NB4 (cell line): ENCODE measurements at regions not wholly inside any gene's neighbourhood (a gene's known extent, or its start where the extent isn't known, plus 50 kb on each side); places are given as distances from the start of the nearest gene placed in this dataset.

Experiments
- DNase-seq: peaks from one replicate; pipeline ENCODE4 v3.0.0; 2010; ENCODE audit warnings: low read depth
- H3K4me3 ChIP-seq: one replicate; pipeline ENCODE4 v1.5.1; 2011; ENCODE audit warnings: mild to moderate bottlenecking, low read depth, low read length, moderate library complexity
- MYC ChIP-seq: IDR thresholded peaks from 2 replicates; pipeline ENCODE4 v1.6.1; 2011; ENCODE audit warnings: low read depth, low read length
- POLR2A ChIP-seq: IDR thresholded peaks from 2 replicates; pipeline ENCODE4 v1.6.1; 2011; ENCODE audit warnings: mild to moderate bottlenecking; ENCODE audit not compliant: insufficient read length; ENCODE audit errors: extremely low read depth
- TF ChIP-seq, protein P1 (sequence below): IDR thresholded peaks from 2 replicates; pipeline ENCODE4 v1.6.1; 2011; ENCODE audit warnings: low read depth, low read length
- TF ChIP-seq, protein P2 (sequence below): IDR thresholded peaks from one replicate; pipeline ENCODE4 v1.5.1; 2012; ENCODE audit warnings: low read depth, low read length

DNA sequence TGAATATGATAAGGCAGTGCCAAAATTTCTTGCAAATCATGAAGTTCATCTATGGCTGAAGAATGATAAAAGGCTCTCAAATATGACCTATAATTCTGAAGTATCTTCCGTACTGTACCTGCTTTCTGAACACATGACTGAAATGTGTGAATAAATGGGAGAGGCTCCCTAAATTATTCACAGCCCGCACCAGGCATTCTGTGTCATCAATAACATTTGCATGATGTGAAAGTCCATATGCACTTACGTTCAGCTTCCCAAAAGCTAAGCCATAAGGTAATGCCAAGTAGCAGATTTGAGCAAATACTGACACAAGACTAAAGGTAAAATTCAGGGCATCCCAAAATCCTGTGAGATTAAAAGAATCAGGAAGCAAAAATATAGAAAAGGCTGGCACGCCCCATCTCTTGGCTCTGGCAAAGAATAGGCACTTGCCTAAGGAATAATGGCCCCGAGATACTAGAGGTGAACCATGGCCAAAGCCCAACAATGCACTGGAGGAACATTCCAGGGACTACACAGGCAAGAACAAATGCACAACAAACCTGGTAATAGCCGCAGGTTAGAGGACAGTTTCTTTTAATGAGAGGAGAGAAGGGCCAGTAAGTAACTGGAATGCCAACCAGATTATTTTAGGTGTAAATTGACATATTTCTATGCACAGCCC lies 280.5 kb downstream of the IPMK start:
- no peak overlapping the region for H3K4me3 ChIP-seq
- TF ChIP-seq MYC (no peak), POLR2A (no peak)
- TF ChIP-seq, protein P1, sequence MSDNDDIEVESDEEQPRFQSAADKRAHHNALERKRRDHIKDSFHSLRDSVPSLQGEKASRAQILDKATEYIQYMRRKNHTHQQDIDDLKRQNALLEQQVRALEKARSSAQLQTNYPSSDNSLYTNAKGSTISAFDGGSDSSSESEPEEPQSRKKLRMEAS = no peak
- TF ChIP-seq, protein P2, sequence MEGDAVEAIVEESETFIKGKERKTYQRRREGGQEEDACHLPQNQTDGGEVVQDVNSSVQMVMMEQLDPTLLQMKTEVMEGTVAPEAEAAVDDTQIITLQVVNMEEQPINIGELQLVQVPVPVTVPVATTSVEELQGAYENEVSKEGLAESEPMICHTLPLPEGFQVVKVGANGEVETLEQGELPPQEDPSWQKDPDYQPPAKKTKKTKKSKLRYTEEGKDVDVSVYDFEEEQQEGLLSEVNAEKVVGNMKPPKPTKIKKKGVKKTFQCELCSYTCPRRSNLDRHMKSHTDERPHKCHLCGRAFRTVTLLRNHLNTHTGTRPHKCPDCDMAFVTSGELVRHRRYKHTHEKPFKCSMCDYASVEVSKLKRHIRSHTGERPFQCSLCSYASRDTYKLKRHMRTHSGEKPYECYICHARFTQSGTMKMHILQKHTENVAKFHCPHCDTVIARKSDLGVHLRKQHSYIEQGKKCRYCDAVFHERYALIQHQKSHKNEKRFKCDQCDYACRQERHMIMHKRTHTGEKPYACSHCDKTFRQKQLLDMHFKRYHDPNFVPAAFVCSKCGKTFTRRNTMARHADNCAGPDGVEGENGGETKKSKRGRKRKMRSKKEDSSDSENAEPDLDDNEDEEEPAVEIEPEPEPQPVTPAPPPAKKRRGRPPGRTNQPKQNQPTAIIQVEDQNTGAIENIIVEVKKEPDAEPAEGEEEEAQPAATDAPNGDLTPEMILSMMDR = no peak
- no peak for DNase-seq

DNA sequence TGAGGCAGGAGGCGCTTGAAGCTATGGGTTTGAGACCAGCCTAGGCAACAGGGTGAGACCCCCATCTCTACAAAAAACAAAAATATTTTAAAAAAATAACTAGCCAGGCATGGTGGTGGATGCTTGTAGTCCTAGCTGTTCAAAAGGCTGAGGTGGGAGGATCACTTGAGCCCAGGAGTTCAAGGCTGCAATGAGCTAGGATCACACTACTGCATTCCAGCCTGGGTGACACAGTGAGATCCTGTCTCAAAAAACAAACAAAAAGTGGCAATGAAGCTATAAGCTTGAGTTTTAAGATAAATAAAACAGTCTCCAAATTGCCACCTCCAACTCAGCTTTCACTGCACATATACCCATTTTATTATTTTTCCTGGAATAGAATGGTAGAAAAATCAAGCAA lies 281.3 kb downstream of the IPMK start:
- DNase-seq = no peak
- no peak overlapping the region for H3K4me3 ChIP-seq
- no peak for TF ChIP-seq POLR2A

DNA sequence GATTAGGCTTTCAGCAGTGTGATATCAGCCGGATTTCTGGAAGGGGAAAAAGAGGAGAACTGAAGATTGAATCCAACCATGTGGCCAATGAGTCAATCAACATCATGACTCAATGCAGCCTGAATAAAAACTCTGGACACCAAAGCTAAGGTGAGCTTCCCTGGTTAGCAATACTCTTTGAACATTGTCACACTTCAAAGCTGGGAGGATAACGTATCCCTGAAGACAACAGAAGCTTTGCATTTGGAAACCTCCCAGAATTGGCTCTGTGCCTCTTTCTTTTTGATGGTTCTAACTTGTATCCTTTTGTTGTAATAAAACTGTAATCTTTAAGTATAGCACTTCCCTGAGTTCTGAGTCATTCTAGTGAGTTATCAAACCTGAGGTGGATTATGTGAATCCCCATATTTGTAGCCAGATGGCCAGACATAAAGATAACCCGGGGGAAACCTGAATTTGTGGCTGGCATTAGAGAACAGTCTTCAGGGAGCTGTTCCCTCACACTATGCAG lies 284.4 kb downstream of the IPMK start:
- no peak for DNase-seq
- TF ChIP-seq POLR2A (no peak), MYC (no peak)
- TF ChIP-seq, protein P2 = no peak
- TF ChIP-seq, protein P1 = no peak
- H3K4me3 ChIP-seq = no peak overlapping the region

DNA sequence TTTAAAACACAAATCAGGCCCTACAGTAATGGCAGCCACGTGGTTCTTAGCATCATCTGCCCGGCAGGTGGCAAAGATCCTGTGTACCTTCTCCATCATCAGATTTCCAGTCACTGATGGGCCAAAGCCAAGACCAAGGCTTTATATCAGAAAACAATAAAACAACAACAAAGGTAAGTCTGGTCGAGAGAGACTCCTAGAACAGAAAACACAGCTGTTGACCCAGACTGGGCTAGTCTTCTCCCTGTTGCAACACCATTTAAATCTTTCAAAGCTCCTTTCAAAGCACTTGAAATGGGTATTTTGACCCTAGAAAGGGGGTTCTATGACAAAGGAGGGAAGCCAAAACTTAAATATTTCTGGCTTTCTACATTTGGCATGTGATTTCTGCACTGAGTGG lies 285.6 kb downstream of the IPMK start:
- no peak for DNase-seq
- H3K4me3 ChIP-seq = no peak overlapping the region
- TF ChIP-seq, protein P2 = no peak
- TF ChIP-seq, protein P1 = no peak
- TF ChIP-seq MYC (no peak), POLR2A (no peak)

DNA sequence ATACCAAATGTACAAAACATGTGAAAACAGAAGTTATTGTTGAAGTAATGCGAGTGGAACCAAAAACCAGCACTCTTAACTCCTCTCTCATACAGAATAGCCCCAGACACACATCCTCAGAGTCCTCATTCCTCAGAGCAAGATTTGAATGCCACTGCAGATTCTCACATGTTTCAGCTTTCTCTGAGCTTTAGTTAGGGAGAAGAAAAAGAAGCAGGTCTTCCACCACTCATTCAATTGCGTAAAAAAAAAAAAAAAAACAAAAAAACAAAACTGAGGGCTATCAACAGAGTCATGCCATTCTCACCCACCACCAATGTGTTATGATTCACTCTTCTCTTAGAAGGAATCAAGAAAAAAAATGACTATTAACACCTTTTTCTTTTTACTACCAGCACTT lies 287.7 kb downstream of the IPMK start:
- no peak for TF ChIP-seq MYC
- TF ChIP-seq POLR2A = no peak
- TF ChIP-seq, protein P1 = no peak
- TF ChIP-seq, protein P2 = no peak
- H3K4me3 ChIP-seq = no peak overlapping the region
- DNase-seq = no peak

DNA sequence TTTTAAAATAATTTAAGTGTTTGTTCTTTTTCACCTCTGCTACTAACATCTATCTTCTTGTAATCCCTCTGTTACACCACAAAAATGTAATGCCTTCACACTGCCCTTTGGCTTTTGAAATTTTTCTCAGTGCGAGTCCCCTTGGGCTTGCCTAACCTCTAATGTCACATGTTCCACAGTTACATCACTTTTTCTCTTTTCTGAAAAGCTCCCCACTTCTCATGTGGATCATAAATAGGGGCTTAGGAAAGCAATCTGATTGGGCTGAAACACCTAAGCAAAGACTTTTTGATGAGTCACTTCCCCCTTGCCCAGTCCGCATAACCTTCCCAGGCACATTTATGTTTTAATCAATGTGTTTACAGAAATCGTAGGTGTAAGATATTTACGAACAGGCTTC lies 288.2 kb downstream of the IPMK start:
- DNase-seq = peak; percentile 20
- H3K4me3 ChIP-seq = no peak overlapping the region
- TF ChIP-seq, protein P2 = no peak
- TF ChIP-seq, protein P1 = peak; percentile 33; the same call in 1 of the 2 replicates
